Endothelial cell of umbilical vein (primary cell): ENCODE measurements at regions not wholly inside any gene's neighbourhood (a gene's known extent, or its start where the extent isn't known, plus 50 kb on each side); places are given as distances from the start of the nearest gene placed in this dataset.

Experiments used
- BruUV-seq: library from RNA; stranded (reverse); fragments of 400-500 nt; replicated peaks from 2 replicates; lab custom pipeline; 2021; lab: Mats Ljungman, UMichigan
- CTCF ChIA-PET: fragments of 300-600, 350-600 bp; sonication (Branson Sonifier 250); formaldehyde crosslinking; loops from one replicate; lab custom pipeline; 2021; ENCODE audit warnings: antibody characterized with exemption, inconsistent platforms; lab: Charles Lee
- POLR2A ChIA-PET: fragments of 300-600, 350-600 bp; sonication (Branson Sonifier 250); formaldehyde crosslinking; loops from one replicate; lab custom pipeline; 2021; ENCODE audit warnings: antibody characterized with exemption, inconsistent platforms; lab: Charles Lee
- DNase-seq: peaks from one replicate; pipeline ENCODE4 v3.0.0-alpha.2; 2011; ENCODE audit warnings: low read depth, low spot score
- FAIRE-seq: peaks from 2 replicates; lab custom pipeline; 2011; peaks lifted over from hg19 to GRCh38; lab: Jason Lieb, UNC
- H2AFZ ChIP-seq: 2 replicates; pipeline ENCODE4 v1.6.0; 2012; ENCODE audit warnings: low read depth, low read length, control low read depth, inconsistent platforms
- H3K27ac ChIP-seq: 2 replicates; pipeline ENCODE4 v1.5.1; 2011; ENCODE audit warnings: low read depth, mild to moderate bottlenecking, control low read depth, low read length, moderate library complexity; ENCODE audit not compliant: insufficient read depth
- H3K27me3 ChIP-seq, 2 experiments: 2 replicates each; pipeline versions ENCODE4 v1.6.0 to v1.6.1; 2011; ENCODE audit warnings: low read length in 2 of 2, mixed read lengths in 1 of 2; ENCODE audit not compliant: control insufficient read depth in 2 of 2, insufficient read depth in 2 of 2
- H3K36me3 ChIP-seq, 2 experiments: 2 replicates in 1 of 2; 3 replicates in 1 of 2; pipeline ENCODE4 v1.5.1; 2011; ENCODE audit warnings: low read length in 2 of 2, mild to moderate bottlenecking in 1 of 2, moderate library complexity in 1 of 2; ENCODE audit not compliant: control insufficient read depth in 2 of 2, insufficient read depth in 2 of 2; ENCODE audit errors: extremely low read depth in 1 of 2
- H3K4me1 ChIP-seq: 3 replicates; pipeline ENCODE4 v1.5.1; 2011; ENCODE audit warnings: mild to moderate bottlenecking, low read length; ENCODE audit not compliant: control insufficient read depth, insufficient read depth; ENCODE audit errors: extremely low read depth
- H3K4me2 ChIP-seq: 2 replicates; pipeline ENCODE4 v1.6.1; 2011; ENCODE audit warnings: low read length, control low read depth, mixed read lengths; ENCODE audit not compliant: insufficient read depth
- H3K4me3 ChIP-seq, 3 experiments: fragments of 200-600 bp in 1 of 3; sonication (generic), shearing (Covaris generic) in 1 of 3; replicated peaks in 1 of 3; 2 replicates each; pipeline ENCODE4 v1.5.1; 2011 to 2016; ENCODE audit warnings: control low read depth in 3 of 3, low read length in 3 of 3, mild to moderate bottlenecking in 2 of 3, inconsistent platforms in 1 of 3, low read depth in 1 of 3, moderate library complexity in 1 of 3; ENCODE audit not compliant: insufficient read depth in 1 of 3
- H3K79me2 ChIP-seq: 2 replicates; pipeline ENCODE4 v1.6.0; 2012; ENCODE audit warnings: low read length, inconsistent platforms; ENCODE audit not compliant: control insufficient read depth, insufficient read depth
- H3K9ac ChIP-seq: replicated peaks from 2 replicates; pipeline ENCODE3; 2011; ENCODE audit warnings: low read length, control low read depth; ENCODE audit not compliant: insufficient read depth; ENCODE audit errors: extremely low read depth
- H3K9me1 ChIP-seq: replicated peaks from 3 replicates; pipeline ENCODE4 v1.6.0; 2011; ENCODE audit warnings: mild to moderate bottlenecking, low read length; ENCODE audit not compliant: control insufficient read depth, insufficient read depth; ENCODE audit errors: extremely low read depth
- H3K9me3 ChIP-seq: replicated peaks from 2 replicates; pipeline ENCODE4 v1.5.1; 2012; ENCODE audit warnings: low read length, inconsistent platforms; ENCODE audit not compliant: control insufficient read depth, insufficient read depth
- H4K20me1 ChIP-seq: replicated peaks from 2 replicates; pipeline ENCODE3; 2011; ENCODE audit warnings: mild to moderate bottlenecking, low read length; ENCODE audit not compliant: control insufficient read depth, insufficient read depth; ENCODE audit errors: extremely low read depth
- CTCF ChIP-seq, 2 donors: IDR thresholded peaks; 1 replicate in 1 of 2; 2 replicates in 1 of 2; pipeline ENCODE4 v1.5.1; 2011; ENCODE audit warnings: low read length in 2 of 2, mild to moderate bottlenecking in 2 of 2, moderate library complexity in 2 of 2, control low read depth in 1 of 2, inconsistent platforms in 1 of 2, low read depth in 1 of 2; ENCODE audit not compliant: insufficient read depth in 1 of 2; ENCODE audit errors: extremely low read depth in 1 of 2
- EZH2 ChIP-seq: IDR thresholded peaks from 2 replicates; pipeline ENCODE4 v1.6.1; 2012; ENCODE audit warnings: borderline replicate concordance, low read depth, mild to moderate bottlenecking, moderate library complexity, low read length, inconsistent platforms; ENCODE audit not compliant: severe bottlenecking
- FOS ChIP-seq: IDR thresholded peaks from 2 replicates; pipeline ENCODE4 v1.6.1; 2011; ENCODE audit warnings: mild to moderate bottlenecking, low read length, moderate library complexity, borderline replicate concordance; ENCODE audit not compliant: insufficient read depth
- GATA2 ChIP-seq: IDR thresholded peaks from 2 replicates; pipeline ENCODE4 v1.7.0; 2011; ENCODE audit warnings: low read depth, mild to moderate bottlenecking, moderate library complexity, mixed read lengths, low read length; ENCODE audit not compliant: insufficient read length, insufficient read depth
- JUN ChIP-seq: IDR thresholded peaks from 2 replicates; pipeline ENCODE4 v1.6.1; 2011; ENCODE audit warnings: borderline replicate concordance, low read depth; ENCODE audit not compliant: insufficient read length, insufficient read depth
- MAX ChIP-seq: IDR thresholded peaks from 2 replicates; pipeline ENCODE4 v1.6.1; 2011; ENCODE audit not compliant: insufficient read depth, insufficient read length
- MYC ChIP-seq: IDR thresholded peaks from one replicate; pipeline ENCODE4 v1.6.1; 2011; ENCODE audit warnings: mild to moderate bottlenecking, low read depth, low read length
- POLR2A ChIP-seq: IDR thresholded peaks from 2 replicates; pipeline ENCODE4 v1.6.1; 2012; ENCODE audit warnings: low read depth, mild to moderate bottlenecking, control low read depth, low read length
- POLR2AphosphoS5 ChIP-seq: IDR thresholded peaks from 2 replicates; pipeline ENCODE4 v1.6.1; 2012; ENCODE audit warnings: low read depth, mild to moderate bottlenecking, control low read depth, low read length, moderate library complexity; ENCODE audit not compliant: insufficient read depth
- dilution Hi-C: fragments of 300-500 bp; cut with MboI; formaldehyde crosslinking; loops from one replicate; pipeline ENCODE4 v1.15.0; 2019; ENCODE audit warnings: low sequenced_read_pairs; ENCODE audit not compliant: extremely low pct_ligation_motif_present
- intact Hi-C: fragments of 100-400 bp; cut with micrococcal nuclease; formaldehyde crosslinking; loops from one replicate; pipeline ENCODE4 v1.10.0; 2022

- BruUV-seq = no TSS peak
- no peaks in the 10 kb centered on the region for H3K36me3 ChIP-seq
- H3K9me1 ChIP-seq = no peaks in the 10 kb centered on the region
- H3K9me3 ChIP-seq = no peaks in the 10 kb centered on the region
- H3K4me1 ChIP-seq = no peaks in the 10 kb centered on the region
- DNase-seq (no peak), FAIRE-seq (no peak)
- ChIA-PET CTCF (no interaction called here), POLR2A (no interaction called here)
- TF ChIP-seq JUN (no peak), CTCF (IDR thresholded peaks at IDR 0.05; ENCODE audit: extremely low read depth in 1 of 2, insufficient read depth in 1 of 2, low read depth in 1 of 2, low read length in 2 of 2) (no peak), EZH2 (no peak), MYC (no peak), POLR2A (no peak), GATA2 (no peak), FOS (no peak), MAX (no peak), POLR2AphosphoS5 (no peak)
- H3K9ac ChIP-seq = no peak overlapping the region
- no peak overlapping the region for H3K4me2 ChIP-seq
- dilution Hi-C loops = no loop called here
- no peaks in the 10 kb centered on the region for H3K27me3 ChIP-seq
- no peaks in the 10 kb centered on the region for H3K79me2 ChIP-seq
- intact Hi-C loops = no loop called here
- H3K27ac ChIP-seq = no peak overlapping the region
- H4K20me1 ChIP-seq = no peaks in the 10 kb centered on the region
- H2AFZ ChIP-seq = no peak overlapping the region
- no peak overlapping the region for H3K4me3 ChIP-seq
Measured at GRCh38 chrX:138877746-138878145, 166.2 kb upstream of the FGF13 start.
